RWPE1 (cell line): ENCODE measurements at regions not wholly inside any gene's neighbourhood (a gene's known extent, or its start where the extent isn't known, plus 50 kb on each side); places are given as distances from the start of the nearest gene placed in this dataset.

Experiments
- CTCF ChIA-PET: fragments of 350-600 bp; sonication (Branson Sonifier 250); formaldehyde crosslinking; extraction: SDS; loops from one replicate; lab custom pipeline; 2021; lab: Yijun Ruan, JAX
- POLR2A ChIA-PET: fragments of 400-600 bp; formaldehyde crosslinking; extraction: SDS; loops from one replicate; lab custom pipeline; 2020; ENCODE audit warnings: antibody characterized with exemption; ENCODE audit not compliant: low non-redundant PET; lab: Yijun Ruan, JAX
- DNase-seq: peaks from one replicate; pipeline ENCODE4 v3.0.0; 2012; ENCODE audit warnings: low spot score
- H3K27ac ChIP-seq: fragments of 450-650 bp; 2 replicates; pipeline ENCODE4 v1.5.1; 2017
- CTCF ChIP-seq: fragments of 450-650 bp; conservative IDR thresholded peaks from 2 replicates; pipeline ENCODE4 v1.5.1; 2017; ENCODE audit warnings: low read depth, mild to moderate bottlenecking

- no peak for TF ChIP-seq CTCF
- POLR2A ChIA-PET, result no interaction called here
- H3K27ac ChIP-seq, result no peak overlapping the region
- CTCF ChIA-PET, result interaction anchor here (0.8 kb wide), 1 partner anchor 12 kb away, joined by 5 read pairs; no protein-coding TSS in a partner anchor
- no peak for DNase-seq
Measured at GRCh38 chr1:190578526-190578925, 100.9 kb upstream of the BRINP3 start.

- ChIA-PET CTCF (interaction anchor here (0.8 kb wide), 1 partner anchor 13 kb away, joined by 5 read pairs; no protein-coding TSS in a partner anchor), POLR2A (no interaction called here)
- no peak for TF ChIP-seq CTCF
- no peak for DNase-seq
- H3K27ac ChIP-seq, result no peak overlapping the region
Measured at GRCh38 chr1:190579552-190580193, 102.0 kb upstream of the BRINP3 start.

GRCh38 chr1:190583862-190584261 lies 106.2 kb upstream of the BRINP3 start:
- H3K27ac ChIP-seq, result no peak overlapping the region
- DNase-seq, result no peak
- POLR2A ChIA-PET, result no interaction called here
- no peak for TF ChIP-seq CTCF
- CTCF ChIA-PET, result no interaction called here

DNA sequence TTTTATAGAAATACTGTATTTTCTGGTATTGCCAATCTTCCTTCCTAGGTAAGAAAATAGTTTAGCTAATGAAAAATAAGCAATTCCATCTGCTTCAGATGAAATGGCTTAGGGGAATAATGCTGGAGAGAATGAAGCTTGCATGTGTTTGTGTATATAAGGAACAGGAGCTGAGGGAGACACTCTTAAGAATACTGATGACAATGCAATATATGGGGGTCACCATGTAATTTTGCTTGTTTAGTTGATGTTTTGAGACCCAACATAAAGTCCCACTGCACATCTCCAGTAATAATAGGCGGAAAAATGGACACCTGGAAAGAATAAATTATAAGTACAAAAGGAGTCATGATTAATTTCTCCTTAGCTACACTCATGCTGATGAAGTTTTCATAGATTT lies 110.8 kb upstream of the BRINP3 start:
- ChIA-PET CTCF (no interaction called here), POLR2A (no interaction called here)
- H3K27ac ChIP-seq, result no peak overlapping the region

GRCh38 chr1:190595438-190595837 lies 117.8 kb upstream of the BRINP3 start:
- POLR2A ChIA-PET, result no interaction called here
- no peak for TF ChIP-seq CTCF
- no peak overlapping the region for H3K27ac ChIP-seq
- CTCF ChIA-PET, result no interaction called here
- DNase-seq, result no peak

More for the DNA sequence above, 110.8 kb upstream of the BRINP3 start:
- DNase-seq, result no peak
- no peak for TF ChIP-seq CTCF

DNA sequence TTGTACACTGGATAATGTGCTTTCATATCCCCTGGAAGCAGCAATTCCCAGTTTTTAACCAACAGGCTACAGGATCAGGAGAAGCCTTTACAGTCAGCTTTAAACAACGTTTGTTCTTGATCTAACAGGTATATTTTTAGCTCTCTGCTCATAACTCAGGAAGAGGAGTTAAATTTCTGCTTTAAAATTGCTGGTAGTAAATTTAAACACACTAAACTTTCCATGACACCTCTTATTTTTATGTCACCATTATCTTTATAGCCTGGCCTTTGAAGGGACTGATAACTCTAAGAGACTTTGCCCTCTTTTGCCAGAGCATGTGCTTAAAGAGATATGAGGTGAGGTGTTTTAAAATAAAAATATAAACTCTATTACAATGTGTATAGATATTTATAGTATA lies 119.6 kb upstream of the BRINP3 start:
- TF ChIP-seq CTCF, result no peak
- ChIA-PET CTCF (no interaction called here), POLR2A (no interaction called here)
- no peak for DNase-seq
- H3K27ac ChIP-seq, result no peak overlapping the region
